ENCODE measurements at regions not wholly inside any gene's neighbourhood (a gene's known extent, or its start where the extent isn't known, plus 50 kb on each side); places are given as distances from the start of the nearest gene placed in this dataset.

GRCh38 chr3:106737265-106737664 lies 640.0 kb upstream of the CCDC54 start:
- H3K4me3 ChIP-seq (ENCODE audit: low read depth, low read length): no peak overlapping the region

GRCh38 chr3:106740116-106740515 lies 637.1 kb upstream of the CCDC54 start:
- TF ChIP-seq, protein P1, sequence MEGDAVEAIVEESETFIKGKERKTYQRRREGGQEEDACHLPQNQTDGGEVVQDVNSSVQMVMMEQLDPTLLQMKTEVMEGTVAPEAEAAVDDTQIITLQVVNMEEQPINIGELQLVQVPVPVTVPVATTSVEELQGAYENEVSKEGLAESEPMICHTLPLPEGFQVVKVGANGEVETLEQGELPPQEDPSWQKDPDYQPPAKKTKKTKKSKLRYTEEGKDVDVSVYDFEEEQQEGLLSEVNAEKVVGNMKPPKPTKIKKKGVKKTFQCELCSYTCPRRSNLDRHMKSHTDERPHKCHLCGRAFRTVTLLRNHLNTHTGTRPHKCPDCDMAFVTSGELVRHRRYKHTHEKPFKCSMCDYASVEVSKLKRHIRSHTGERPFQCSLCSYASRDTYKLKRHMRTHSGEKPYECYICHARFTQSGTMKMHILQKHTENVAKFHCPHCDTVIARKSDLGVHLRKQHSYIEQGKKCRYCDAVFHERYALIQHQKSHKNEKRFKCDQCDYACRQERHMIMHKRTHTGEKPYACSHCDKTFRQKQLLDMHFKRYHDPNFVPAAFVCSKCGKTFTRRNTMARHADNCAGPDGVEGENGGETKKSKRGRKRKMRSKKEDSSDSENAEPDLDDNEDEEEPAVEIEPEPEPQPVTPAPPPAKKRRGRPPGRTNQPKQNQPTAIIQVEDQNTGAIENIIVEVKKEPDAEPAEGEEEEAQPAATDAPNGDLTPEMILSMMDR (IDR thresholded peaks at IDR 0.05; ENCODE audit: borderline replicate concordance, insufficient read depth, low read depth, low read length): no peak
- no peak overlapping the region for H3K4me3 ChIP-seq (ENCODE audit: low read depth, low read length)

More at GRCh38 chr3:106737265-106737664, 640.0 kb upstream of the CCDC54 start:
- TF ChIP-seq, protein P1 (IDR thresholded peaks at IDR 0.05; ENCODE audit: borderline replicate concordance, insufficient read depth, low read depth, low read length): no peak

DNA sequence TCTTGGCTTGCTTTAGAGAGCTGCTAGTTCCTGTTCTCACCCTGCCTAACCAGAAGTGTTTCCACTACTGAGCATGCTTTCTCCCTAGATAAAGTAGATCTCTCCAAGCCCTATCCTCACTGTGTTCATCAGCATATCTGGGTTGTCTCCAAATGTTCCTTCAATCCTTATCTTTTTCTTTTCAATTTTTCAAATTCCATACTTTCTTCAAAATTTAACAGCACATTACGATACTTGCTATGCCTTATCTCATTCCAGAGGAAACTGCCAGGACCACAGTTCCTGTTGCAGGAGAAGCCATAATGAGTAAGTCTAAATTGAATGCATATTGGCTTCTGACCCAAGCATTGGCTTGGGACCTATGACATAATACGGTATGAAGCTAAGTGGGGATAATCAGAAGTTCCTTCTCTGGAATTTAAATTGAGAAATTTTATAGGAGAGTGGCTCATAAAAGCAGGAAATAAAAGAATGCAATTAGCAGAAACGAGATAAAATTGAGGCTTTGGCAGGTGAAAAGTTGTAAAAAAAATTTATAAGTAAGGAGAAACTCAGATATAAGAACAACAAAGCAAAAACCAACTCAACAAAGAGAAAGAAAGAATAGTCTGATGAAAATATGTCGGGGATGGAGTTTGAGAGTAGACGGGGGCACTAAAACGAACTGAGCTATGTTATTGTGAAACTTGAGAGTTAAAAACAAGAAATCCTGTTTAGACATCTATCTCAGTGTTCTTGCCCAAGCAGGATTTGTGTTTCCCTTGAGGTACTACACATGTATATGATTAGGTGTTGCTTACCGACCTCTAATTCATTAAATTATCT lies 631.7 kb upstream of the CCDC54 start:
- no peak overlapping the region for H3K4me3 ChIP-seq (ENCODE audit: low read depth, low read length)
- TF ChIP-seq, protein P1 (IDR thresholded peaks at IDR 0.05; ENCODE audit: borderline replicate concordance, insufficient read depth, low read depth, low read length): no peak

- TF ChIP-seq, protein P1 (IDR thresholded peaks at IDR 0.05; ENCODE audit: borderline replicate concordance, insufficient read depth, low read depth, low read length): no peak
- H3K4me3 ChIP-seq (ENCODE audit: low read depth, low read length): no peak overlapping the region
Observed at GRCh38 chr3:106746286-106746685, 631.0 kb upstream of the CCDC54 start.

DNA sequence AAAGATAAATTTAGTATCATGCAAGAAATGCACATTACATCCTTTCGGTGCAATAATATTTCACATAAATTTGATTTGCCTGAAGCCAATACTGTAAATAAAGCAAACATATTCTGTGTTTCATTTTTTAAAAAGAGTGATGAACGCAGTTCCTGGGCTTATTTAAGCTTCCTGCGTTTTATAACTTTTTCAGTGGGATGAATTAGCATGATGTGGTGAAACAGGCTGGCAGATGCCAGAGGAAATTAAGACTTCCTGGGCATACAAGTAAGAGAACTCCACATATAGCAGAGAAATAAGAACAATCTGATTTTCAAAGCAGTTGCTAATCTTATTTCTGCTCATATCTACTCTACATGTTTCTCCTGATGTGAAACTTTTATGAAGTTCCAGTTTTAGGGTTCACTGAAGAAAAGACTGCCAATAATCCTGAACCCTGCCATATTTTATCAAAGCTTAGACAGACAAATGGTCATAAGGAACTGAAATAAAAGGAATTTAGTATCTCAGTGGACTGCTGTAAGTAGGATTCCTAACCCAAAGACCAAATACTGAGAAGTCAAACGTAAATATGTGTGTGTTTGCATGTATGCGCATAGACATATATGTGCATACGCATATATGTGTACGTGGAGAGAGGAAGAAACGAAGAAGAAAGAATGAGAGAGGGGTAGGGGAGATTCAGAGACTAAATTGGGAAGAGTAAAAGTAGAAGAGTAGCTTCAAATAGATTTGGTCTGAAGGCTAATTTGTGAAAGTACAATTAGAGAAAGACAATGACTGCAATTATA lies 628.6 kb upstream of the CCDC54 start:
- TF ChIP-seq, protein P1 (IDR thresholded peaks at IDR 0.05; ENCODE audit: borderline replicate concordance, insufficient read depth, low read depth, low read length): no peak
- no peak overlapping the region for H3K4me3 ChIP-seq (ENCODE audit: low read depth, low read length)

- TF ChIP-seq, protein P1 (IDR thresholded peaks at IDR 0.05; ENCODE audit: borderline replicate concordance, insufficient read depth, low read depth, low read length): no peak
- H3K4me3 ChIP-seq (ENCODE audit: low read depth, low read length): no peak overlapping the region
Observed at GRCh38 chr3:106750092-106750491, 627.1 kb upstream of the CCDC54 start.
